OCI-LY3 (cell line): ENCODE measurements at regions not wholly inside any gene's neighbourhood (a gene's known extent, or its start where the extent isn't known, plus 50 kb on each side); places are given as distances from the start of the nearest gene placed in this dataset.

Source experiments
- H2AFZ ChIP-seq: fragments of 200-600, 300-600 bp; shearing (Covaris generic); 2 replicates; pipeline ENCODE4 v1.6.0; 2014; ENCODE audit warnings: antibody characterized with exemption, low read depth, low read length
- H3K27ac ChIP-seq: fragments of 200-600, 300-600 bp; sonication (generic); 2 replicates; pipeline ENCODE4 v1.5.1; 2014; ENCODE audit warnings: mild to moderate bottlenecking, low read length, moderate library complexity, mixed read lengths
- H3K27me3 ChIP-seq: fragments of 200-600, 300-600 bp; sonication (generic); 2 replicates; pipeline ENCODE4 v1.6.1; 2014; ENCODE audit warnings: low read depth, low read length, mixed read lengths
- H3K36me3 ChIP-seq: fragments of 200-600, 300-600 bp; sonication (generic); replicated peaks from 2 replicates; pipeline ENCODE3; 2014; ENCODE audit warnings: low read depth, low read length, mixed read lengths
- H3K4me1 ChIP-seq: fragments of 300-600, 200-600 bp; sonication (generic); 2 replicates; pipeline ENCODE4 v1.6.1; 2014; ENCODE audit warnings: low read length, mixed read lengths
- H3K4me2 ChIP-seq: fragments of 200-600, 300-600 bp; sonication (generic); 2 replicates; pipeline ENCODE4 v1.6.1; 2014; ENCODE audit warnings: low read length, mixed read lengths
- H3K4me3 ChIP-seq: fragments of 300-600, 200-600 bp; sonication (generic); 2 replicates; pipeline ENCODE4 v1.5.1; 2014; ENCODE audit warnings: antibody characterized with exemption, mild to moderate bottlenecking, low read length, moderate library complexity
- H3K79me2 ChIP-seq: fragments of 300-600, 200-600 bp; shearing (Covaris generic); 2 replicates; pipeline ENCODE4 v1.6.1; 2014; ENCODE audit warnings: mild to moderate bottlenecking, low read length, mixed read lengths
- H3K9ac ChIP-seq: fragments of 300-600, 200-600 bp; shearing (Covaris generic); 2 replicates; pipeline ENCODE4 v1.6.0; 2014; ENCODE audit warnings: mild to moderate bottlenecking, low read length, moderate library complexity
- H3K9me3 ChIP-seq: fragments of 200-600, 300-600 bp; shearing (Covaris generic); 2 replicates; pipeline ENCODE4 v1.6.1; 2014; ENCODE audit warnings: low read length, mixed read lengths; ENCODE audit not compliant: insufficient read depth
- H4K20me1 ChIP-seq: fragments of 200-600, 300-600 bp; sonication (generic); 2 replicates; pipeline ENCODE4 v1.6.1; 2016; ENCODE audit warnings: low read length, mixed read lengths; ENCODE audit not compliant: insufficient read depth
- CTCF ChIP-seq: fragments of 200-600, 300-600 bp; sonication (generic); IDR thresholded peaks from 2 replicates; pipeline ENCODE4 v1.5.1; 2014; ENCODE audit warnings: antibody characterized with exemption, low read length, low read depth
- EZH2phosphoT487 ChIP-seq: fragments of 200-600 bp; shearing (Covaris generic); IDR thresholded peaks from 2 replicates; pipeline ENCODE4 v1.6.1; 2018; ENCODE audit warnings: antibody characterized with exemption, mixed run types, low read depth

- Histone ChIP-seq H3K4me3 (no peak overlapping the region), H3K79me2 (no peaks in the 10 kb centered on the region), H3K4me2 (no peak overlapping the region), H3K36me3 (no peaks in the 10 kb centered on the region), H3K9me3 (no peaks in the 10 kb centered on the region), H4K20me1 (no peaks in the 10 kb centered on the region), H2AFZ (no peak overlapping the region), H3K27me3 (no peaks in the 10 kb centered on the region), H3K27ac (no peak overlapping the region), H3K4me1 (no peaks in the 10 kb centered on the region), H3K9ac (no peak overlapping the region)
- no peak for TF ChIP-seq EZH2phosphoT487
- no peak for TF ChIP-seq CTCF
These were observed 162.8 kb upstream of the RMST start for GRCh38 chr12:97299847-97300246.

GRCh38 chr12:97300431-97300830 is 162.2 kb upstream of the RMST start:
- Histone ChIP-seq H4K20me1 (no peaks in the 10 kb centered on the region), H3K4me1 (no peaks in the 10 kb centered on the region), H3K9me3 (no peaks in the 10 kb centered on the region), H3K36me3 (no peaks in the 10 kb centered on the region), H3K79me2 (no peaks in the 10 kb centered on the region), H3K4me2 (no peak overlapping the region), H3K4me3 (no peak overlapping the region), H2AFZ (no peak overlapping the region), H3K27me3 (no peaks in the 10 kb centered on the region), H3K27ac (no peak overlapping the region), H3K9ac (no peak overlapping the region)
- no peak for TF ChIP-seq EZH2phosphoT487
- TF ChIP-seq CTCF: no peak

- TF ChIP-seq CTCF: no peak
- TF ChIP-seq EZH2phosphoT487: no peak
- H3K36me3 ChIP-seq: no peaks in the 10 kb centered on the region
- no peak overlapping the region for H3K4me3 ChIP-seq
- H4K20me1 ChIP-seq: no peaks in the 10 kb centered on the region
- no peaks in the 10 kb centered on the region for H3K9me3 ChIP-seq
- no peak overlapping the region for H3K9ac ChIP-seq
- no peaks in the 10 kb centered on the region for H3K27me3 ChIP-seq
- H3K27ac ChIP-seq: no peak overlapping the region
- H3K4me1 ChIP-seq: no peaks in the 10 kb centered on the region
- H2AFZ ChIP-seq: no peak overlapping the region
- H3K4me2 ChIP-seq: no peak overlapping the region
- no peaks in the 10 kb centered on the region for H3K79me2 ChIP-seq
These were observed 161.7 kb upstream of the RMST start for GRCh38 chr12:97300891-97301290.

GRCh38 chr12:97301576-97301975 is 161.0 kb upstream of the RMST start:
- Histone ChIP-seq H3K27me3 (no peaks in the 10 kb centered on the region), H3K4me1 (no peaks in the 10 kb centered on the region), H3K27ac (no peak overlapping the region), H3K9ac (no peak overlapping the region), H3K4me3 (no peak overlapping the region), H4K20me1 (no peaks in the 10 kb centered on the region), H3K36me3 (no peaks in the 10 kb centered on the region), H2AFZ (no peak overlapping the region), H3K9me3 (no peaks in the 10 kb centered on the region), H3K4me2 (no peak overlapping the region), H3K79me2 (no peaks in the 10 kb centered on the region)
- no peak for TF ChIP-seq EZH2phosphoT487

GRCh38 chr12:97305651-97306050 is 157.0 kb upstream of the RMST start:
- H3K9ac ChIP-seq: no peak overlapping the region
- H3K4me1 ChIP-seq: no peaks in the 10 kb centered on the region
- H2AFZ ChIP-seq: no peak overlapping the region
- no peak overlapping the region for H3K4me3 ChIP-seq
- no peaks in the 10 kb centered on the region for H3K36me3 ChIP-seq
- H3K79me2 ChIP-seq: no peaks in the 10 kb centered on the region
- no peak overlapping the region for H3K27ac ChIP-seq
- no peaks in the 10 kb centered on the region for H4K20me1 ChIP-seq
- no peak overlapping the region for H3K4me2 ChIP-seq
- TF ChIP-seq CTCF (no peak), EZH2phosphoT487 (no peak)
- no peaks in the 10 kb centered on the region for H3K9me3 ChIP-seq
- no peaks in the 10 kb centered on the region for H3K27me3 ChIP-seq
